Bronchial epithelial cell (primary cell): ENCODE measurements at regions not wholly inside any gene's neighbourhood (a gene's known extent, or its start where the extent isn't known, plus 50 kb on each side); places are given as distances from the start of the nearest gene placed in this dataset.

Source experiments
- DNase-seq: peaks from one replicate; pipeline ENCODE4 v3.0.0-alpha.2; 2010; ENCODE audit warnings: low read depth
- FAIRE-seq: peaks from 2 replicates; lab custom pipeline; 2011; peaks lifted over from hg19 to GRCh38; lab: Jason Lieb, UNC
- H3K27me3 ChIP-seq: 2 replicates; pipeline ENCODE4 v1.5.1; 2011; ENCODE audit warnings: low read length; ENCODE audit not compliant: control insufficient read depth, insufficient read depth
- H3K36me3 ChIP-seq: 2 replicates; pipeline ENCODE4 v1.5.1; 2011; ENCODE audit warnings: low read length; ENCODE audit not compliant: control insufficient read depth, insufficient read depth
- H3K4me3 ChIP-seq: 2 replicates; pipeline ENCODE4 v1.5.1; 2011; ENCODE audit warnings: mild to moderate bottlenecking, low read depth, low read length, control low read depth
- CTCF ChIP-seq: IDR thresholded peaks from 2 replicates; pipeline ENCODE4 v1.5.1; 2011; ENCODE audit warnings: mild to moderate bottlenecking, moderate library complexity, low read length, control low read depth, inconsistent platforms; ENCODE audit not compliant: insufficient read depth, severe bottlenecking

GRCh38 chr12:65632131-65632855 is 192.0 kb upstream of the HMGA2 start:
- Histone ChIP-seq H3K4me3 (no peak overlapping the region), H3K27me3 (no peaks in the 10 kb centered on the region), H3K36me3 (no peaks in the 10 kb centered on the region)
- DNase-seq, result peak; percentile 69
- no peak for FAIRE-seq
- TF ChIP-seq CTCF, result no peak

GRCh38 chr12:65634061-65634460 is 190.2 kb upstream of the HMGA2 start:
- Histone ChIP-seq H3K36me3 (no peaks in the 10 kb centered on the region), H3K4me3 (no peak overlapping the region), H3K27me3 (no peaks in the 10 kb centered on the region)
- FAIRE-seq (no peak), DNase-seq (peak; percentile 95)
- TF ChIP-seq CTCF, result no peak

GRCh38 chr12:65634626-65635331 is 189.5 kb upstream of the HMGA2 start:
- TF ChIP-seq CTCF, result no peak
- Histone ChIP-seq H3K4me3 (no peak overlapping the region), H3K27me3 (no peaks in the 10 kb centered on the region), H3K36me3 (no peaks in the 10 kb centered on the region)
- no peak for FAIRE-seq
- DNase-seq, result peak; percentile 95

GRCh38 chr12:65636436-65636835 is 187.8 kb upstream of the HMGA2 start:
- no peaks in the 10 kb centered on the region for H3K27me3 ChIP-seq
- no peak overlapping the region for H3K4me3 ChIP-seq
- DNase-seq (no peak), FAIRE-seq (no peak)
- no peak for TF ChIP-seq CTCF
- H3K36me3 ChIP-seq, result no peaks in the 10 kb centered on the region

- DNase-seq (no peak), FAIRE-seq (no peak)
- no peaks in the 10 kb centered on the region for H3K36me3 ChIP-seq
Observed at GRCh38 chr12:65637150-65637549, 187.1 kb upstream of the HMGA2 start.

More at GRCh38 chr12:65637150-65637549, 187.1 kb upstream of the HMGA2 start:
- no peaks in the 10 kb centered on the region for H3K27me3 ChIP-seq
- no peak for TF ChIP-seq CTCF
- H3K4me3 ChIP-seq, result no peak overlapping the region
